Peyer's patch (tissue), 4 donors: ENCODE measurements at regions not wholly inside any gene's neighbourhood (a gene's known extent, or its start where the extent isn't known, plus 50 kb on each side); places are given as distances from the start of the nearest gene placed in this dataset.
A peak's percentile ranks its signal among the peaks of the same experiment; 100 is the strongest.

Experiments used
- DNase-seq, 3 donors: peaks; one replicate each; pipeline ENCODE4 v3.0.0-alpha.2; 2017 to 2019
- H3K27ac ChIP-seq, 4 donors: fragments of 200-600 bp; sonication (generic); one replicate each; pipeline ENCODE4 v1.5.1; 2016 to 2019
- H3K27me3 ChIP-seq, 2 donors: fragments of 200-600 bp; sonication (generic); one replicate each; pipeline ENCODE4 v1.5.1; 2019
- H3K36me3 ChIP-seq, 3 donors: fragments of 200-600 bp; sonication (generic); one replicate each; pipeline ENCODE4 v1.5.1; 2016 to 2019
- H3K4me1 ChIP-seq, 4 donors: fragments of 200-600 bp; sonication (generic); one replicate each; pipeline ENCODE4 v1.5.1; 2016 to 2019
- H3K4me3 ChIP-seq, 4 donors: fragments of 200-600 bp; sonication (generic); 1 replicate in 3 of 4; 2 replicates in 1 of 4; pipeline ENCODE4 v1.5.1; 2016 to 2019; ENCODE audit warnings: mild to moderate bottlenecking in 1 of 4
- H3K9me3 ChIP-seq, 4 donors: fragments of 200-600 bp; sonication (generic); one replicate each; pipeline ENCODE4 v1.5.1; 2016 to 2019; ENCODE audit warnings: mild to moderate bottlenecking in 1 of 4
- POLR2A ChIP-seq, 2 donors: fragments of 450-650 bp; IDR thresholded peaks; one replicate each; pipeline ENCODE4 v1.5.1; 2017; ENCODE audit warnings: antibody characterized with exemption in 2 of 2, mild to moderate bottlenecking in 2 of 2, moderate library complexity in 2 of 2
- TF ChIP-seq, protein P1 (sequence below), 6 experiments: fragments of 450-650 bp in 4 of 6; fragments of 200-600 bp in 2 of 6; sonication (generic) in 1 of 6; IDR thresholded peaks; one replicate each; pipeline ENCODE4 v1.5.1; 2017 to 2019; ENCODE audit warnings: antibody characterized with exemption in 6 of 6, mild to moderate bottlenecking in 3 of 6, moderate library complexity in 1 of 6

DNA sequence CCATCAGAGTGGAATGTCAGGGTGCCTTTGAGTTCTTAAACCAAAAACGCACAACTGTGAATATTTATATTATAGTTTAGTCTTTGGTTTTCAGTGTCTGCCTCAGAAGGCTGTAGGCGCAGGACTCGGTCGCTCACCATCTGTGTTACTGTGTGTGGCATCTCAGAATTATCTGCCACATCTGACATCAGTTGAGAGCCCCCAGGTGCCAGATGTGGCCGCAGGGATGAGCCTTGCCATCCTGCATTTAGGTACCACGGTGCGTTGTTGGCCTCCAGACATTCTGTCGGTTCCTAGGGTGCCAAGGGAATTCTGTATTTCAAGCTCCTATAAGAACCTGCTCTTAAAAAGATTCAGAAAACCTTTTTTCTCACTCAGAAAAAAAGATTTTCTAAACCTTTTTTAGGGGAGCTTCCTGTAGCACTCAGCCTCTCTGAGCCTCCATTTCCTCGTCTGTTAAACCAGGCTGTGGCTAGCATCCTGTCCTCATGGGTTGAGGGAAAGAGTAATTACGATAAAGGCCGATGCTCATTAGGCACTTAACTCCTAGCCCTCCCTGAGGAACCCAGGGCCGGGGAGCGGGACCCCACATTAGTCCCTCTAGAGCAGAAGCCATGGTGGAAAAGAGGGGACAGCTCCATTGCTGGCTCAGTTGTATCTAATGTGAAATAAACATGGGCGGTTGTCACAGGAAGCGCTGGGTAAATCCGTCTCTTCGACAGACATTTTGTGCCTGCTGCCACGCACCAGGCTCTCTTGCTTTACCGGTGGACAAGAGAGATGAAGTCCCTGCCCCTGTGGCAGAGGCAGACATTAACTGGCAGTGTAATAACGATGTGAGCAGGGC, 70.2 kb upstream of the MORC3 start:
- H3K36me3 ChIP-seq, result peaks cover 0 to 96% (median 0%) of the 10 kb centered on the region in 3 donors

DNA sequence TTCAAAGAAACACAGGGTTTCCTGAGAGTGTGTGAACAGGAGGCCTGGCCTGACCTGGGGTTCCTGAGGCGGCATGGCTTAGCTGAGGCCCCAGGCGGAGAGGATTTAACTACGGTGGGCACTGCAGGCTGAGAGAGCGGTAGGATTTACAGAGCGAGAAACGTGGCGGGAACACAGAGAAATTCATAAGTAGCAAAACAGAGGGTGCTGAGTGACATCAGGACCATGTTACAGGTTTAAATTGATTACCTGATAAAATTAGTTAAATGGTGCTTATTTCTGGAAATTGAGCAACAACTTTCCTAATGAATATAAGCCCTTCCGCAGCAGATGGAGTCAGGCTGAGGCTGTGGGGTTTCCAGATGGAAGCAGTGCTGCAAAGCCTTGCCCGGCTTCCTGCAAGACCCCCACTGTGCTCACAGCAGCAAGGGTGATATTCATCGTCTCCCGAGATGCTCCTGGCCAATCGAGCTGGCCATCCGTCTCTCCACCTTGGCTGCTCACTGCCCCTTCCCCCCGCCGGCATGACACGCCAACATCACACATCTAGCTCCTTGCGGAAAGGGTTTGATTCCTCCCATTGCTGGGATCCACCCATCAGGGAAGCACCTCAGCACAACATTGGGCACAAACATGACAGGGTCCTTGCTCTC, 69.4 kb upstream of the MORC3 start:
- Histone ChIP-seq H3K4me3 (no peak overlapping the region), H3K4me1 (peaks cover 0 to 6% (median 0%) of the 10 kb centered on the region in 4 donors), H3K9me3 (no peaks in the 10 kb centered on the region), H3K27me3 (no peaks in the 10 kb centered on the region), H3K36me3 (peaks cover 0 to 94% (median 0%) of the 10 kb centered on the region in 3 donors), H3K27ac (no peak overlapping the region)
- no peak for DNase-seq
- TF ChIP-seq POLR2A (IDR thresholded peaks at IDR 0.05), result no peak
- TF ChIP-seq, protein P1, sequence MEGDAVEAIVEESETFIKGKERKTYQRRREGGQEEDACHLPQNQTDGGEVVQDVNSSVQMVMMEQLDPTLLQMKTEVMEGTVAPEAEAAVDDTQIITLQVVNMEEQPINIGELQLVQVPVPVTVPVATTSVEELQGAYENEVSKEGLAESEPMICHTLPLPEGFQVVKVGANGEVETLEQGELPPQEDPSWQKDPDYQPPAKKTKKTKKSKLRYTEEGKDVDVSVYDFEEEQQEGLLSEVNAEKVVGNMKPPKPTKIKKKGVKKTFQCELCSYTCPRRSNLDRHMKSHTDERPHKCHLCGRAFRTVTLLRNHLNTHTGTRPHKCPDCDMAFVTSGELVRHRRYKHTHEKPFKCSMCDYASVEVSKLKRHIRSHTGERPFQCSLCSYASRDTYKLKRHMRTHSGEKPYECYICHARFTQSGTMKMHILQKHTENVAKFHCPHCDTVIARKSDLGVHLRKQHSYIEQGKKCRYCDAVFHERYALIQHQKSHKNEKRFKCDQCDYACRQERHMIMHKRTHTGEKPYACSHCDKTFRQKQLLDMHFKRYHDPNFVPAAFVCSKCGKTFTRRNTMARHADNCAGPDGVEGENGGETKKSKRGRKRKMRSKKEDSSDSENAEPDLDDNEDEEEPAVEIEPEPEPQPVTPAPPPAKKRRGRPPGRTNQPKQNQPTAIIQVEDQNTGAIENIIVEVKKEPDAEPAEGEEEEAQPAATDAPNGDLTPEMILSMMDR (IDR thresholded peaks at IDR 0.05), result no peak

More for the DNA sequence above, 70.2 kb upstream of the MORC3 start:
- H3K27ac ChIP-seq, result no peak overlapping the region
- TF ChIP-seq POLR2A (IDR thresholded peaks at IDR 0.05), result no peak
- TF ChIP-seq, protein P1 (IDR thresholded peaks at IDR 0.05), result no peak
- H3K27me3 ChIP-seq, result no peaks in the 10 kb centered on the region
- H3K9me3 ChIP-seq, result no peaks in the 10 kb centered on the region
- peaks cover 0 to 6% (median 0%) of the 10 kb centered on the region in 4 donors for H3K4me1 ChIP-seq
- no peak for DNase-seq
- H3K4me3 ChIP-seq, result no peak overlapping the region

DNA sequence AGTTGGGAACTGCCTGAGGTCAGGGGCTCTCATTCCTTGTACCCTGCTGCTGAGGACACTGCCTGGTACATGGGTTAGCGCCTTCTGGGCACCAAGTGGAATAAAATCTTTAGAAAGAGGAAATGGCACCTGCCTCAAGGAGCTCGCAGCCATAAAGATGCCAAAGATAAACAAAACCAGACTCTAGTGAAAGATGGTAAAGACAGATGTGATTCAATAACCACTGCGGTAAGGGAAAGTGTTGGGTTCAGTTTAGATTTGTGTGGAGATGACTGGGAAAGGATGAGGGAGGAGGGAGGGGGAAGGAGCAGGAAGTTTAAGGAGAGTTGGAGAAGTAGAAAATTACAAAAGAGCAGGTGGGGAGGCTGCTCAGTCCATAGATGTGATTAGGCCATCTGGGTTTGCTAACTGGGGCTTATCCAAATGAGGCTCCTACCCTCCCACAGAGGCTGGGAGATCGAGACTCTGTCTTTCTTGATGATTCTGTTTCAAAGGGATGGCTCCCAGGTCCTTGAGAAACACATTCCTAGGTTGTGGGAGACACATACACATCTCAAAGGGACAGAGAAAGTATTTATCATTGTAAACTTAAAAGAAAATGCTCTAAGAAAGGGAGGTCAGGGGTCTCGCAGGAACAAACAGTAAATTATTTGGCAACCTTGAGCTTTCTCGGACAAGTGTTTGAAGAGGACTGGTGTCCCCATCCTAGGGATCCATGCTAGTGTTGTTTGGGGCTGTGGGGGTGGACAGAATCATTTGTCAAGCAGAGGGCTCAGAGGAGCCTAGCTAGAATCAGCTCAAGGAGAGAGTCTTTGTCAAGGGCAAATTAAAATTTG, 65.7 kb upstream of the MORC3 start:
- Histone ChIP-seq H3K4me1 (peaks cover 0 to 6% (median 0%) of the 10 kb centered on the region in 4 donors), H3K9me3 (no peaks in the 10 kb centered on the region), H3K27ac (peak overlapping the region in 2 of 4 donors; percentile 66 to 82), H3K27me3 (no peaks in the 10 kb centered on the region), H3K36me3 (peaks cover 0 to 81% (median 0%) of the 10 kb centered on the region in 3 donors), H3K4me3 (no peak overlapping the region)
- TF ChIP-seq POLR2A (IDR thresholded peaks at IDR 0.05), result no peak
- TF ChIP-seq, protein P1 (IDR thresholded peaks at IDR 0.05), result no peak
- DNase-seq, result no peak

DNA sequence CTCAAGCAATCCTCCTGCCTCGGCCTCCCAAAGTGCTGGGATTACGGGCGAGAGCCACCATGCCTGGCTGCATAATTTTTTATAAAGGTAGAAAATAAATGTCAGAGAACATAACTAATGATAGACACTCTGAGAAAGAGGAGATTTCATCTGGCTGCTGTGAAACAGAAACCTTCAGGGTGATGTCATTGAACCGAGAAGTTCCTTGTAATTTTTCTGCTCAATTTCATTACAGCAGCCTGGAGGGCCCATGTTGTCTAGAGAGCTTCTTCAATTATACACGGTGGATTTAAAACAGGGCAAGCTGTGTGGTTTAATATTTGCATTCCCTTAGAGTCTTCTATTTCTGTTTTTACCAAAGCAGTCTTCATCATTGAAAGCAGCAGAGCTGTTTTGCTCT, 64.3 kb upstream of the MORC3 start:
- H3K4me3 ChIP-seq, result no peak overlapping the region
- peak in 1 of 3 donors; percentile 48 for DNase-seq
- peaks cover 0 to 10% (median 7%) of the 10 kb centered on the region in 4 donors for H3K4me1 ChIP-seq
- H3K27me3 ChIP-seq, result no peaks in the 10 kb centered on the region
- TF ChIP-seq POLR2A (IDR thresholded peaks at IDR 0.05), result no peak
- peak overlapping the region in 2 of 4 donors; percentile 66 to 82 for H3K27ac ChIP-seq
- no peaks in the 10 kb centered on the region for H3K9me3 ChIP-seq
- H3K36me3 ChIP-seq, result peaks cover 0 to 69% (median 0%) of the 10 kb centered on the region in 3 donors

DNA sequence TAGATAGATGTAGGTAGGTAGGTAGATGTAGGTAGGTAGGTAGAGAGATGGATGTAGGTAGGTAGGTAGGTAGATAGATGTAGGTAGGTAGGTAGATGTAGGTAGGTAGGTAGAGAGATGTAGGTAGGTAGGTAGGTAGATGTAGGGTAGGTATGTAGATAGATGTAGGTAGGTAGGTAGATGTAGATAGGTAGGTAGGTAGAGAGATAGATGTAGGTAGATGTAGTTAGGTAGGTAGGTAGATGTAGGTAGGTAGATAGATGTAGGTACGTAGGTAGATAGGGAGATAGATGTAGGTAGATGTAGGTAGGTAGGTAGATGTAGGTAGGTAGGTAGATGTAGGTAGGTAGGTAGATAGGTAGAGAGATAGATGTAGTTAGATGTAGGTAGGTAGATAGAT, 62.3 kb upstream of the MORC3 start:
- Histone ChIP-seq H3K9me3 (no peaks in the 10 kb centered on the region), H3K27ac (no peak overlapping the region), H3K36me3 (peaks cover 0 to 62% (median 0%) of the 10 kb centered on the region in 3 donors), H3K4me1 (peaks cover 0 to 10% (median 8%) of the 10 kb centered on the region in 4 donors), H3K27me3 (no peaks in the 10 kb centered on the region), H3K4me3 (no peak overlapping the region)
- TF ChIP-seq, protein P1 (IDR thresholded peaks at IDR 0.05), result no peak
- TF ChIP-seq POLR2A (IDR thresholded peaks at IDR 0.05), result no peak
- no peak for DNase-seq
